ELF-1 (cell line): ENCODE measurements at regions not wholly inside any gene's neighbourhood (a gene's known extent, or its start where the extent isn't known, plus 50 kb on each side); places are given as distances from the start of the nearest gene placed in this dataset.
"Not testable (repeated sequence)": the region's sequence is repeated elsewhere in the genome, so short reads cannot be mapped to it uniquely, and the experiment has no call there.

Experiments used
- DNase-seq: peaks from one replicate; pipeline ENCODE4 v3.0.0-alpha.2; 2016; ENCODE audit warnings: low read depth, low spot score

DNA sequence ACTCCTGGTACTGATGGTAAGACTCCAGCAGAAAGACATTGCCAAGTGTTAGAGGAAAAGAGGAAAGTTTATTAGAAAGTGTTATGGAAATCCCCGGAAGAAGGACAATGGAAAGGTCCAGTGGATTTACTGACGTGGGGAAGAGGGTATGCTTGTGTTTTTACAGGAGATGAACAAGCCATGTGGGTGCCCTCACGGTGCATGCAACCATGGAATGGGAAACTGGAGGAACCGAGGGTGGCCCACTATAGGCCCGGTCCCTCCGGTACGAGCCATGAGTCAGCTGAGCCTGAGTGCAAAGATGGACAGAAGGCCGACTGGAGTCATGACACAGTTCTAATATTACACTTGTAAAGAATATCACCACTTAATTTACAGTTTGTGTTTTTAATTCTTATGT lies 123.3 kb upstream of the ZCCHC13 start:
- DNase-seq, result no peak

GRCh38 chrX:74179990-74180389 lies 124.0 kb upstream of the ZCCHC13 start:
- DNase-seq, result no peak

DNA sequence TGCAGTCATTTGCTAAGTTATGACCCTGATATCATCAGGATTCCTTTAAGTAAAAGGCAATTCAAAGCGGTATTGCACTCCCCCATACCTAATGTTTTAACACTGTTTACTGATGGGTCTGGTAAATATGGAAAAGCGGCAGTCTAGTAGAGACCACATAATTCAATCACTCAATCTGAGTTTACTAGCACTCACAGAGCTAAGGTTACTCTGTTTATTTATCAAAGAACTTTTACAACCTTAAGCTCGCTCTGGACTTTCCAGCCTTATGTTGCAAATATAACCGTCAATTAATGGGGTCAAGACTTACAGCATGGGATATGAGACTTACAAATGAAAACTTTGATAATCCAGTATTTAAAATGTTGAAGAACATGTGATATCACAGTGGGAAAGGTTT lies 124.5 kb upstream of the ZCCHC13 start:
- DNase-seq, result no peak

DNA sequence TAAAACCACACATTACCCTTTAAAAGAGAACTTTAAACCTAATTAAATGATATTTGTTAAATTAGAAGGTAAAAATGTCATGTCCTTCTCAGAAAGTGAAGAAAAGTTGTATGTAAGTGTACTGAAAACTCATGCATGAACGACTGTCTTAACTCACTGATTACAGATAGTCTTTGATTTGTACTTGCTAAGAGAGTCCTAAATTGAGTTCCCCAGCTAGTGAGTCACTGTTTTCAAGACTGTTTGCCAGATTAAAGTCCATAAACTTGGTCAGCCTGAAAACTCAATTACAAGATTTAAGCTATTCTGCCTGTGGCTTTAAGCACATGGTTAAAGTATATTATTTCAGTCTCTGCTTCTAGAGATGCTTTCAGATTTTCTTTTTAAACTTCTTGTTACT lies 124.9 kb upstream of the ZCCHC13 start:
- DNase-seq, result no peak

DNA sequence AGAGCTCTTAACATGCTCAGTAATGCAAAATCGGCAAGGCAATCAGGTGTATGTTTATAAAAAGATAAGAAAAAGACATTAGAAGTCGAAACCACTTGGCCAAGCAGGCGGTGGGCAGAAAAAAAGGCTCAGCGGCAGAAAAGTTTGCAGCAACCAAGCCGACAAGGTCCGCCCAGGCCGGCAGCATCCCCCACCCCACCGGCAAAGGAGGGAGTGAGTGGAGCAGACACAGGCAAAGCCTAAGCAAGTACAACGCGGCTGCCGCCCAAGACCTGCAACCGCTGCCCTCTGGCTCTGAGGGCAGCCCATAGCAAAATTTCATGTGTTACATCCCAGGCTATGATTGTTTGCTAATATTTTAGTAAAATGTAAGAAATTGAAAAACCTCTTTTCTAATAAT lies 125.4 kb upstream of the ZCCHC13 start:
- DNase-seq, result peak; percentile 72

DNA sequence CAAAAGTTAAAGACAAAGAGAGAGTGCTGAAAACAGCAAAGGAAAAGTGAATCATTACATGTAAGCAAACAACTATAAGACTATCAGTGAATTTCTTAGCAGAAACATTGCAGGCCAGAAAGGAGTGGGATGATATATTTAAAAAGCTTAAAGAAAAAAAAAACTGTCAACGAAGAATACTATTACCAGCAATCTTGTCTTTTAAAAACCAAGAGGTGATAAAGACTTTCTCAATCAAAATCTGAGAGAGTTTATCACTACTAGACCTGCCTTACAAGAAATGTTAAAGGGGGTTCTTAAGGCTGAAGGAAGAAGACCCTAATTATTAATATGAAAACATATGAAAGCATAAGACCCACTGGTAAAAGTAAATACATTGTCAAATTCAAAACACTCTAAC lies 132.5 kb upstream of the ZCCHC13 start:
- DNase-seq, result no peak

- no peak for DNase-seq
Measured at GRCh38 chrX:74162199-74162598, 141.8 kb upstream of the ZCCHC13 start.

- no peak for DNase-seq
Measured at GRCh38 chrX:74160816-74161215, 143.2 kb upstream of the ZCCHC13 start.

DNA sequence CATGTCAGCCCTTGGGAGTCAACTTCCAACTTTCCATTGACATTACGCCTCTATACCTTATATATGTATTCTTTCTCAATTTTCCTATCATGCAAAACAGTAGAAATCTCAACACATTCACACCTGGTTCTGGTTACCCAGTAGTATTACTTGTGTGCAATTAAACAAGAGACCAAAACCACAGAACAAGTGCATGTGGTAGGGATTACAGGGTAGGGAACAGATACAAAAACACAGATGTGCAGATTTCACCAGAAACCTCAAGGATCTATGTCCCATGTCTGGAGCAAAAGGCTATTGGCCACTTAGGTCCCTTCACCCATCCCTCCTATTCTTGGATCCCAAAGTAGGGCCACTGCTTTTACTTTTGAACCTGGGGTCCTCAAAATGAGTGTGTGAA lies 143.6 kb upstream of the ZCCHC13 start:
- DNase-seq, result no peak

- DNase-seq, result no peak
Measured at GRCh38 chrX:74147439-74147838, 156.5 kb upstream of the ZCCHC13 start.

DNA sequence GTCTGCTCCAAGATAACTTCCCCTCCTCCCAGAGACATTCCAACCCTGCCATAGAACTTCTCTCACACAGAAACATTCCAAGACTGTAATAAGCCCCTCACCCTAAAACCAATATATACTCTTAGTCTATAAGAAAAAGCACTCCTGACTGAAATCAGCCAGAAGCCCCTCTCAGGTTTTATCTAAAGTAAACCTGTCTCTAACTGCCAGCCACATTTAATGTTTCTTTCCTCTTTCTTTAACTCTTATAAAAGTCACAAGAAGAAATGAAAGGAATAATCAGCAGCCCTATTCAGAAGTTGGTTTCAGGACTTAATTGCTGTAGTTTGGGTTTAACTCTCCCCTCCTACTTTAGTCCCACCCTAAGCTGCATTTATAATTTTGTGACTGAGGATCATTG lies 165.0 kb upstream of the ZCCHC13 start:
- no peak for DNase-seq

DNA sequence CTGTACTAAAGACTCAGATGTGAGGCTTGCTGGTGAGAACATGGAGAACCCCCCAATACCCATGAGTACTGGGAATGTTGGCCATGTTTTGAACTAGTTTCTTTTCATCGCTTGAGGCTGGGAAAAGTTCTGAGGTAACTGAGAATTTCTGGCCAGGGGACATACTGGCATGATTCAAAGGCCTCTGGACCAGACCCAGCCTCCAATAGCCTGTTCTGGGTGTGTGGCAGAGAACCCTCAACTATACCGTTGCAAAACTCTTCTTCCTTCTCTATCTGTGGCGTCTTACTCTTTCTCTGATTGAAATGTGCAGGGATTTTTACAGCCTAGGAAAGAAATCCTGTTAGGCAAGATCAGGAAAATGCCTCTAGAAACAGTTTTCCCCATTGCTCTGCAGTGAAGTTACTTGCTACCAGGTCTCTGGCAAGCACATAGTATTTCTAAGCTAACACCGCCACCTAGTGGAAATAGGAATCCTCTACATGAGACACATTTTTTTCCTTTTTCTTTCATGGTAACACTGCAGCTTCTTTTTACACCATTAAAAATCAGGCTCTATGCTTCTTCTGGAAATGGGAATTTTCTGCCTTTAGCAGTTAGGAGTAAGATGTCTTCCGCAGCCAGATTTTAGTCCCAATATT lies 170.7 kb upstream of the ZCCHC13 start:
- peak; percentile 71 for DNase-seq

GRCh38 chrX:74132280-74132679 lies 171.7 kb upstream of the ZCCHC13 start:
- peak; percentile 53 for DNase-seq

GRCh38 chrX:74119016-74119910 lies 184.7 kb upstream of the ZCCHC13 start:
- peak; percentile 43 for DNase-seq

- DNase-seq, result peak; percentile 92
Measured at GRCh38 chrX:74117962-74118902, 185.7 kb upstream of the ZCCHC13 start.

DNA sequence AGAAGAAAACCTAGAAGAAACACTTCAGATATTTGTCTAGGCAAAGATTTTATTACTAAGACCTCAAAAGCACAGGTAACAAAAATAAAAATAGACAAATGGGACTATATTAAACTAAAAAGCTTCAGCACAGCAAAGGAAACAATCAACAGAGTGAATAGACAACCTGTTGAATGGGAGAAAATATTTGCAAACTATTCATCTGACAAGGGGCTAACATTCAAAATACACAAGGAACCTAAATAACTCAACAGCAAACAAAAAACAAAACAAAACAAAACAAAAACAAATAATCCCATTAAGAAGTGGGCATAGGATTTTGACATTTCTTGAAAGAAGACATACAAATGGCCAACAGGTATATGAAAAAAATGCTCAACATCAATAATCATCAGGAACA lies 192.7 kb upstream of the ZCCHC13 start:
- DNase-seq, result no peak

GRCh38 chrX:74107666-74108065 lies 196.3 kb upstream of the ZCCHC13 start:
- no peak for DNase-seq

DNA sequence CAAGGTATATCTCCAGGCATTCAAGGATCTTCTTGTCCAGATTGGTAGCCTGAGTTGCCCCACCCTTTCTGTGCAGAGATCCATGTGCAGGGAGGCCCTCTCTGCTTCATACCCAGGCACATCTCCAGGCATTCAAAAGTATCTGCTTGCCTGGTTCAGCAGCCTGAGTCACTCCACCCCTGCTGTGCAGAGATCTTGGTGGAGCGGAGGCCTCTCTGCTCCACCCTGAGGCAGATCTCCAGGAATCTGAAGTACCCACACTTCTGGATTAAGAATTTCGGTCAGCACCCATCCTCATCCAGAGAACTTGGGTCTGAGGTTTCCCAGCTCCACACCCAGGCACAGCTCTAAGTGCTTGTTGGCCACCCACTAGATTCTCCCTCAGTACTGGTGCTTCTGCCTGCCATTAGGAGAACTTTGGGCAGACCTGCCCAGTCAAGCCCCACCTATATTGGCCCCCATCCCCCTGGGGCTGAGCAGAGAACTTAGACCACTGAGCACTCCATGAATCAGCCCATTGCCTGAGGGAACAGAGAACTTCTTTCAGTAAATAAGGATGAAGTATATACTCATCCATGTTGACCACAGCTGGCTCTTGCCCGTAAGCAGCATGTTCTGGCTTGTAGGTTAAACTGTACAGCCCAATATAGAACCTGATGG lies 199.5 kb upstream of the ZCCHC13 start:
- no peak for DNase-seq

DNA sequence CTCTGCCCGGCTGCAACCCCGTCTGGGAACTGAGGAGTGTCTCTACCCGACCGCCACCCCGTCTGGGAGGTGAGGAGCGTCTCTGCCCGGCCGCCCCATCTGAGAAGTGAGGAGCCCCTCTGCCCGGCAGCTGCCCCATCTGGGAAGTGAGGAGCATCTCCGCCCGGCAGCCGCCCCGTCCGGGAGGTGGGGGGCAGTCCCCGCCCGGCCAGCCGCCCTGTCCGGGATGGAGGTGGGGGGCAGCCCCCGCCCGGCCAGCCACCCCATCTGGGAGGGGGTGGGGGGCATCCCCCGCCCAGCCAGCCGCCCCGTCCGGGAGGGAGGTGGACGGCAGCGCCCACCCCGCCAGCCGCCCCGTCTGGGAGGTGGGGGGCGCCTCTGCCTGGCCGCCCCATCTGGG lies 205.6 kb upstream of the ZCCHC13 start:
- DNase-seq, result not testable (repeated sequence)

- no peak for DNase-seq
Measured at GRCh38 chrX:74090049-74090448, 213.9 kb upstream of the ZCCHC13 start.

- DNase-seq, result no peak
Measured at GRCh38 chrX:74085642-74086236, 218.2 kb upstream of the ZCCHC13 start.
